ENCODE measurements at regions not wholly inside any gene's neighbourhood (a gene's known extent, or its start where the extent isn't known, plus 50 kb on each side); places are given as distances from the start of the nearest gene placed in this dataset.

DNA sequence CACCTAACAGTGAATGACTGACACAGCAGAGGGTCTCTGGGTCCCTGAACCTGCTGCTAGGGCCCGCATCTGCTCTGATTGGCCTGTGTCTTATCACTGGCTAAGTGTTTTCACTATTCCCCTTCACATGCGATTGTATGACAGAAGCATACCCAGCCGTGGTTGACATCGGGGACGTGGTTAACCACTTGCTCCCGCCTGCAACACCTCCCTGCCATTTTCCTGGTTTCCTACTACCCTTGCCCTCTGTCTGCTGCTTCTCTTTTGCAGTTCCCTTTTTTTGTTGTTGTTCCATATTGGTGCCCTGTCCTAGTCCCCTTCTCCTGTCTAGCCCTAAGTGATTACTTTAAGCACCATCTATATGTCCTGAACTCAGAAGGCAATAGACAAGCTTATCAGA lies 177.0 kb downstream of the RGS9 start:
- H4K20me1 ChIP-seq (ENCODE audit: insufficient read depth, low read length), result no peaks in the 10 kb centered on the region
- no peak for TF ChIP-seq EZH2 (optimal IDR thresholded peaks at IDR 0.05; ENCODE audit: low read depth, low read length)
- no peak for TF ChIP-seq EZH2phosphoT487 (IDR thresholded peaks at IDR 0.05; ENCODE audit: low read length)
- TF ChIP-seq, protein P1, sequence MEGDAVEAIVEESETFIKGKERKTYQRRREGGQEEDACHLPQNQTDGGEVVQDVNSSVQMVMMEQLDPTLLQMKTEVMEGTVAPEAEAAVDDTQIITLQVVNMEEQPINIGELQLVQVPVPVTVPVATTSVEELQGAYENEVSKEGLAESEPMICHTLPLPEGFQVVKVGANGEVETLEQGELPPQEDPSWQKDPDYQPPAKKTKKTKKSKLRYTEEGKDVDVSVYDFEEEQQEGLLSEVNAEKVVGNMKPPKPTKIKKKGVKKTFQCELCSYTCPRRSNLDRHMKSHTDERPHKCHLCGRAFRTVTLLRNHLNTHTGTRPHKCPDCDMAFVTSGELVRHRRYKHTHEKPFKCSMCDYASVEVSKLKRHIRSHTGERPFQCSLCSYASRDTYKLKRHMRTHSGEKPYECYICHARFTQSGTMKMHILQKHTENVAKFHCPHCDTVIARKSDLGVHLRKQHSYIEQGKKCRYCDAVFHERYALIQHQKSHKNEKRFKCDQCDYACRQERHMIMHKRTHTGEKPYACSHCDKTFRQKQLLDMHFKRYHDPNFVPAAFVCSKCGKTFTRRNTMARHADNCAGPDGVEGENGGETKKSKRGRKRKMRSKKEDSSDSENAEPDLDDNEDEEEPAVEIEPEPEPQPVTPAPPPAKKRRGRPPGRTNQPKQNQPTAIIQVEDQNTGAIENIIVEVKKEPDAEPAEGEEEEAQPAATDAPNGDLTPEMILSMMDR (IDR thresholded peaks at IDR 0.05; ENCODE audit: low read length), result no peak
- no peaks in the 10 kb centered on the region for H3K9me3 ChIP-seq (replicated peaks; ENCODE audit: insufficient read depth, low read length)
- H3K4me2 ChIP-seq (ENCODE audit: low read depth, low read length), result no peak overlapping the region
- H3F3A ChIP-seq (ENCODE audit: insufficient read depth, low read length), result no peaks in the 10 kb centered on the region
- no peaks in the 10 kb centered on the region for H3K4me1 ChIP-seq (ENCODE audit: low read length)
- no peak overlapping the region for H3K27ac ChIP-seq (ENCODE audit: low read length)
- H3K79me2 ChIP-seq (ENCODE audit: low read length), result no peaks in the 10 kb centered on the region
- no peaks in the 10 kb centered on the region for H3K9me2 ChIP-seq (replicated peaks; ENCODE audit: insufficient read depth, low read length)
- DNase-seq, result no peak
- no peak overlapping the region for H2AFZ ChIP-seq (ENCODE audit: low read length)
- no peaks in the 10 kb centered on the region for H3K27me3 ChIP-seq (replicated peaks; ENCODE audit: insufficient read depth, low read length)
- no peaks in the 10 kb centered on the region for H3K36me3 ChIP-seq (replicated peaks; ENCODE audit: insufficient read depth, low read length)
- H3K9ac ChIP-seq (ENCODE audit: low read length), result no peak overlapping the region
- H3K4me3 ChIP-seq (ENCODE audit: low read length), result no peak overlapping the region

DNA sequence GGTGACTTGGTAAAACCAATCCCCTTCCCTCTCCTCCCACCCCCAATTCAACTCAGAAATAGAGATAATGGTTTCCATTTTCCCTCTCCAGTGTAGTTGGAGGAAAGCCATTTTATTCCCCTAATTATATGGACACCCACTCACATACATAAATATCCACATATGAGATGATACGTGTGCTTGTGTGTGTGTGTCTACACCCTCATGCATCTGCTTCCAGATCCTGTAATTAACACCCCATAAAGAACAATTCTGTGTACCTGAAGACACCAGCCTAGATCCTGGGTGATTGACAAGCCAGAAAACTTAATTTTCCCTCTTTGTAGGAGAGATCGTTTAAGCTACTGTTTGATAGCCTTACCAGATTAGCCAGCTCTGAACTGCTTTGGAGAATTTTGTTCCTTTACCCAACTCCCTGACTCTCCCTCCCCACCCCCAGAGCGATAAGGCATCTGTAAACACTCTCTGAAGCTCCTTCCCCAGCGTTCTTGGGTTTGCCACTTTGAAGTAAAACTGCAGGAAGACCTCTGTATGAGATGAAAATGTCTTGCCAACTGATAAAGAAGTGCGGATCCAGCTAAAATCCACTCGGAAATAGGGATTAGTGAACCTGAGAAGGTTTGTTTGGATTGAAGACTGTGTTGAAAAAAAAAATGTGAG lies 175.7 kb downstream of the RGS9 start:
- no peak for DNase-seq
- no peaks in the 10 kb centered on the region for H3K9me2 ChIP-seq (replicated peaks; ENCODE audit: insufficient read depth, low read length)
- no peaks in the 10 kb centered on the region for H3K27me3 ChIP-seq (replicated peaks; ENCODE audit: insufficient read depth, low read length)
- H2AFZ ChIP-seq (ENCODE audit: low read length), result no peak overlapping the region
- H3K79me2 ChIP-seq (ENCODE audit: low read length), result no peaks in the 10 kb centered on the region
- no peak overlapping the region for H3K4me2 ChIP-seq (ENCODE audit: low read depth, low read length)
- H3K4me3 ChIP-seq (ENCODE audit: low read length), result no peak overlapping the region
- H3K36me3 ChIP-seq (replicated peaks; ENCODE audit: insufficient read depth, low read length), result no peaks in the 10 kb centered on the region
- H3K9me3 ChIP-seq (replicated peaks; ENCODE audit: insufficient read depth, low read length), result no peaks in the 10 kb centered on the region
- H3K27ac ChIP-seq (ENCODE audit: low read length), result no peak overlapping the region
- TF ChIP-seq, protein P1 (IDR thresholded peaks at IDR 0.05; ENCODE audit: low read length), result no peak
- TF ChIP-seq EZH2 (optimal IDR thresholded peaks at IDR 0.05; ENCODE audit: low read depth, low read length), result no peak
- no peak for TF ChIP-seq EZH2phosphoT487 (IDR thresholded peaks at IDR 0.05; ENCODE audit: low read length)
- no peaks in the 10 kb centered on the region for H3K4me1 ChIP-seq (ENCODE audit: low read length)
- H4K20me1 ChIP-seq (ENCODE audit: insufficient read depth, low read length), result no peaks in the 10 kb centered on the region
- H3K9ac ChIP-seq (ENCODE audit: low read length), result no peak overlapping the region
- no peaks in the 10 kb centered on the region for H3F3A ChIP-seq (ENCODE audit: insufficient read depth, low read length)

DNA sequence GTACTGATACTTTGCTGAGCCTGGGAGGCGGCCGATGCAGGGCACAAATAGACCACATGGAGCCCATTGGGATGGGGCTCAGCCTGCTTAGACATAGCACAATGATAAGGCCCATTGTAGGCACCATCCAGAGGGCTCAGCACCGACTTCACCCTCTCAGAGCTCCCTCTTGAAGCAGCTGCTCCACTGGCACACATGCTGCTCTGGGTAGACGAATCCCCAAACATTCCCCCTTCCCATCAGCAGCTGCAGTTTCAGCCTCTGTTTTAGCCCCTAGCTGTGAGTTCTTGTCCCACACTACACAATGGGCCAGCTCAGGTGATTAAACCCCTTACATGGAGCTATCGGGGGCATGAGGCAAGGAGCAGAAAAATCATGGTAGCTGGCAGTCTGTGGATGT lies 174.1 kb downstream of the RGS9 start:
- no peak overlapping the region for H3K4me3 ChIP-seq (ENCODE audit: low read length)
- no peaks in the 10 kb centered on the region for H3K4me1 ChIP-seq (ENCODE audit: low read length)
- H3K9ac ChIP-seq (ENCODE audit: low read length), result no peak overlapping the region
- no peak overlapping the region for H3K4me2 ChIP-seq (ENCODE audit: low read depth, low read length)
- no peak for DNase-seq
- H2AFZ ChIP-seq (ENCODE audit: low read length), result no peak overlapping the region
- no peaks in the 10 kb centered on the region for H3K9me2 ChIP-seq (replicated peaks; ENCODE audit: insufficient read depth, low read length)
- no peaks in the 10 kb centered on the region for H3K79me2 ChIP-seq (ENCODE audit: low read length)
- H3K27ac ChIP-seq (ENCODE audit: low read length), result no peak overlapping the region
- no peaks in the 10 kb centered on the region for H3K36me3 ChIP-seq (replicated peaks; ENCODE audit: insufficient read depth, low read length)
- TF ChIP-seq, protein P1 (IDR thresholded peaks at IDR 0.05; ENCODE audit: low read length), result no peak
- TF ChIP-seq EZH2phosphoT487 (IDR thresholded peaks at IDR 0.05; ENCODE audit: low read length) (no peak), EZH2 (optimal IDR thresholded peaks at IDR 0.05; ENCODE audit: low read depth, low read length) (no peak)
- no peaks in the 10 kb centered on the region for H4K20me1 ChIP-seq (ENCODE audit: insufficient read depth, low read length)
- H3F3A ChIP-seq (ENCODE audit: insufficient read depth, low read length), result no peaks in the 10 kb centered on the region
- H3K9me3 ChIP-seq (replicated peaks; ENCODE audit: insufficient read depth, low read length), result no peaks in the 10 kb centered on the region
- H3K27me3 ChIP-seq (replicated peaks; ENCODE audit: insufficient read depth, low read length), result no peaks in the 10 kb centered on the region
